SK-N-MC (cell line): ENCODE measurements at regions not wholly inside any gene's neighbourhood (a gene's known extent, or its start where the extent isn't known, plus 50 kb on each side); places are given as distances from the start of the nearest gene placed in this dataset.

ENCODE experiments used
- EZH2 ChIP-seq: fragments of 200-600 bp; sonication (generic); IDR thresholded peaks from one replicate; pipeline ENCODE4 v1.6.1; 2017; ENCODE audit warnings: antibody characterized with exemption
- FOXP2 ChIP-seq: optimal IDR thresholded peaks from 2 replicates; pipeline ENCODE3; 2011; ENCODE audit warnings: mild to moderate bottlenecking, moderate library complexity; ENCODE audit not compliant: insufficient read depth; ENCODE audit errors: extremely low read length, control extremely low read depth
- POLR2AphosphoS5 ChIP-seq: IDR thresholded peaks from 2 replicates; pipeline ENCODE4 v1.6.1; 2012; ENCODE audit warnings: mild to moderate bottlenecking, low read depth, low read length, borderline replicate concordance

- TF ChIP-seq POLR2AphosphoS5 (no peak), FOXP2 (no peak), EZH2 (no peak)
Observed at GRCh38 chr5:162995568-162995967, 441.8 kb upstream of the CCNG1 start.
